ENCODE measurements at regions not wholly inside any gene's neighbourhood (a gene's known extent, or its start where the extent isn't known, plus 50 kb on each side); places are given as distances from the start of the nearest gene placed in this dataset.

DNA sequence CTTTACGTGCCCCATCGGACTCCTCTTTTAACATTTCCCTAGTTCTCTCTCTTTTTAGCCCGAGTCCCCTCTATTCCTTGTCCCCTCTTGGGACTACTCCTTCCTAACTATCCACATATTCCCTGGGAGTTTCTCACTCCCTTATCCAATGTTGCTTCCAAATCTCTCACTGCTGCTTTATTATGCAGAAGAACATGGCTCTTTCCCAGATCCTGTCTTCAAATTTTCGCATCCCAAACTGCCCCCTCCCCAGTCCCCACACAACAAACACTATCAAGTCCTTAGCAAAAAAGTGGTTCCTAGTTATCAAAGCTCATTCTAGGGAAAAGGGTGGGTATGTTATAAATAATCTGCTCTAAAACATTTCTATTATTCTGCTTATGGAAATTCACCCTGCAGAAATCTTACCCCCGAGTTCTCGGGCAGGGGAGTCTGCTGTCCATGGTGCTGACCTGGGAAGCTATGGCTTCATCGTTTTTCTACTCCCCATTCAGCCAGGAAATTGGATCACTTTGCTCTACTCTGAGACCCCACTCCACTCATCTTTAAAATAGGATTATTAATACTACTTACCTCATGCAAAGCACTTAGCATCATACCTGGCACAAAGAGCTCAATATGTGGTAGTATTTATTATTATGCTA is 393.5 kb downstream of the BUD13 start (continued):
- no peak for TF ChIP-seq ZNF24 (IDR thresholded peaks at IDR 0.05)
- TF ChIP-seq HOXA7 (CRISPR knock-in tag; IDR thresholded peaks at IDR 0.05), result no peak
- 0 out of 2 replicates have a peak, but pooled peaks have one; percentile 44 for TF ChIP-seq ZNF816 (CRISPR knock-in tag; IDR thresholded peaks at IDR 0.05; ENCODE audit: borderline replicate concordance)
- peak; percentile 75; the same call in 1 of the 2 replicates for TF ChIP-seq ZBTB49 (CRISPR knock-in tag; IDR thresholded peaks at IDR 0.05; ENCODE audit: borderline replicate concordance)
- no peak for TF ChIP-seq ZNF577 (CRISPR knock-in tag; IDR thresholded peaks at IDR 0.05; ENCODE audit: borderline replicate concordance, low read depth)
- TF ChIP-seq, protein P1, sequence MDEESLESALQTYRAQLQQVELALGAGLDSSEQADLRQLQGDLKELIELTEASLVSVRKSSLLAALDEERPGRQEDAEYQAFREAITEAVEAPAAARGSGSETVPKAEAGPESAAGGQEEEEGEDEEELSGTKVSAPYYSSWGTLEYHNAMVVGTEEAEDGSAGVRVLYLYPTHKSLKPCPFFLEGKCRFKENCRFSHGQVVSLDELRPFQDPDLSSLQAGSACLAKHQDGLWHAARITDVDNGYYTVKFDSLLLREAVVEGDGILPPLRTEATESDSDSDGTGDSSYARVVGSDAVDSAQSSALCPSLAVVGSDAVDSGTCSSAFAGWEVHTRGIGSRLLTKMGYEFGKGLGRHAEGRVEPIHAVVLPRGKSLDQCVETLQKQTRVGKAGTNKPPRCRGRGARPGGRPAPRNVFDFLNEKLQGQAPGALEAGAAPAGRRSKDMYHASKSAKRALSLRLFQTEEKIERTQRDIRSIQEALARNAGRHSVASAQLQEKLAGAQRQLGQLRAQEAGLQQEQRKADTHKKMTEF (CRISPR knock-in tag; IDR thresholded peaks at IDR 0.05), result peak; percentile 26; the same call in 1 of the 2 replicates
- no peak for TF ChIP-seq SAFB2 (CRISPR knock-in tag; IDR thresholded peaks at IDR 0.05; ENCODE audit: borderline replicate concordance, low read depth)
- TF ChIP-seq, protein P2, sequence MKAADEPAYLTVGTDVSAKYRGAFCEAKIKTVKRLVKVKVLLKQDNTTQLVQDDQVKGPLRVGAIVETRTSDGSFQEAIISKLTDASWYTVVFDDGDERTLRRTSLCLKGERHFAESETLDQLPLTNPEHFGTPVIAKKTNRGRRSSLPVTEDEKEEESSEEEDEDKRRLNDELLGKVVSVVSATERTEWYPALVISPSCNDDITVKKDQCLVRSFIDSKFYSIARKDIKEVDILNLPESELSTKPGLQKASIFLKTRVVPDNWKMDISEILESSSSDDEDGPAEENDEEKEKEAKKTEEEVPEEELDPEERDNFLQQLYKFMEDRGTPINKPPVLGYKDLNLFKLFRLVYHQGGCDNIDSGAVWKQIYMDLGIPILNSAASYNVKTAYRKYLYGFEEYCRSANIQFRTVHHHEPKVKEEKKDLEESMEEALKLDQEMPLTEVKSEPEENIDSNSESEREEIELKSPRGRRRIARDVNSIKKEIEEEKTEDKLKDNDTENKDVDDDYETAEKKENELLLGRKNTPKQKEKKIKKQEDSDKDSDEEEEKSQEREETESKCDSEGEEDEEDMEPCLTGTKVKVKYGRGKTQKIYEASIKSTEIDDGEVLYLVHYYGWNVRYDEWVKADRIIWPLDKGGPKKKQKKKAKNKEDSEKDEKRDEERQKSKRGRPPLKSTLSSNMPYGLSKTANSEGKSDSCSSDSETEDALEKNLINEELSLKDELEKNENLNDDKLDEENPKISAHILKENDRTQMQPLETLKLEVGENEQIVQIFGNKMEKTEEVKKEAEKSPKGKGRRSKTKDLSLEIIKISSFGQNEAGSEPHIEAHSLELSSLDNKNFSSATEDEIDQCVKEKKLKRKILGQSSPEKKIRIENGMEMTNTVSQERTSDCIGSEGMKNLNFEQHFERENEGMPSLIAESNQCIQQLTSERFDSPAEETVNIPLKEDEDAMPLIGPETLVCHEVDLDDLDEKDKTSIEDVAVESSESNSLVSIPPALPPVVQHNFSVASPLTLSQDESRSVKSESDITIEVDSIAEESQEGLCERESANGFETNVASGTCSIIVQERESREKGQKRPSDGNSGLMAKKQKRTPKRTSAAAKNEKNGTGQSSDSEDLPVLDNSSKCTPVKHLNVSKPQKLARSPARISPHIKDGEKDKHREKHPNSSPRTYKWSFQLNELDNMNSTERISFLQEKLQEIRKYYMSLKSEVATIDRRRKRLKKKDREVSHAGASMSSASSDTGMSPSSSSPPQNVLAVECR (CRISPR knock-in tag; IDR thresholded peaks at IDR 0.05; ENCODE audit: borderline replicate concordance), result no peak; the same call in 1 of the 2 replicates
- TF ChIP-seq, protein P3, sequence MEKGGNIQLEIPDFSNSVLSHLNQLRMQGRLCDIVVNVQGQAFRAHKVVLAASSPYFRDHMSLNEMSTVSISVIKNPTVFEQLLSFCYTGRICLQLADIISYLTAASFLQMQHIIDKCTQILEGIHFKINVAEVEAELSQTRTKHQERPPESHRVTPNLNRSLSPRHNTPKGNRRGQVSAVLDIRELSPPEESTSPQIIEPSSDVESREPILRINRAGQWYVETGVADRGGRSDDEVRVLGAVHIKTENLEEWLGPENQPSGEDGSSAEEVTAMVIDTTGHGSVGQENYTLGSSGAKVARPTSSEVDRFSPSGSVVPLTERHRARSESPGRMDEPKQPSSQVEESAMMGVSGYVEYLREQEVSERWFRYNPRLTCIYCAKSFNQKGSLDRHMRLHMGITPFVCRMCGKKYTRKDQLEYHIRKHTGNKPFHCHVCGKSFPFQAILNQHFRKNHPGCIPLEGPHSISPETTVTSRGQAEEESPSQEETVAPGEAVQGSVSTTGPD (CRISPR knock-in tag; IDR thresholded peaks at IDR 0.05), result no peak
- peak in 1 of 2 experiments; percentile 95; a peak in 2 of 4 replicates for TF ChIP-seq KLF16 (CRISPR knock-in tag; IDR thresholded peaks at IDR 0.05)
- TF ChIP-seq GRHL1 (CRISPR knock-in tag; conservative IDR thresholded peaks at IDR 0.05), result no peak
- peak; percentile 55 for TF ChIP-seq RARA (CRISPR knock-in tag; IDR thresholded peaks at IDR 0.05)
- TF ChIP-seq ZNF501 (CRISPR knock-in tag; IDR thresholded peaks at IDR 0.05), result no peak
- TF ChIP-seq, protein P4, sequence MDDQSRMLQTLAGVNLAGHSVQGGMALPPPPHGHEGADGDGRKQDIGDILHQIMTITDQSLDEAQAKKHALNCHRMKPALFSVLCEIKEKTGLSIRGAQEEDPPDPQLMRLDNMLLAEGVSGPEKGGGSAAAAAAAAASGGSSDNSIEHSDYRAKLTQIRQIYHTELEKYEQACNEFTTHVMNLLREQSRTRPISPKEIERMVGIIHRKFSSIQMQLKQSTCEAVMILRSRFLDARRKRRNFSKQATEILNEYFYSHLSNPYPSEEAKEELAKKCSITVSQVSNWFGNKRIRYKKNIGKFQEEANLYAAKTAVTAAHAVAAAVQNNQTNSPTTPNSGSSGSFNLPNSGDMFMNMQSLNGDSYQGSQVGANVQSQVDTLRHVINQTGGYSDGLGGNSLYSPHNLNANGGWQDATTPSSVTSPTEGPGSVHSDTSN (CRISPR knock-in tag; IDR thresholded peaks at IDR 0.05; ENCODE audit: borderline replicate concordance), result 0 out of 2 replicates have a peak, but pooled peaks have one; percentile 55
- TF ChIP-seq SSRP1 (CRISPR knock-in tag; IDR thresholded peaks at IDR 0.05), result no peak
- TF ChIP-seq CCAR2 (optimal IDR thresholded peaks at IDR 0.05; ENCODE audit: low read depth, low read length), result no peak

Measured in HepG2 (cell line).